COLO668 (cell line): ENCODE measurements at regions not wholly inside any gene's neighbourhood (a gene's known extent, or its start where the extent isn't known, plus 50 kb on each side); places are given as distances from the start of the nearest gene placed in this dataset.
"Not testable (repeated sequence)": the region's sequence is repeated elsewhere in the genome, so short reads cannot be mapped to it uniquely, and the experiment has no call there.

Experiments used
- DNase-seq: peaks from one replicate; lab custom pipeline; 2025; ENCODE audit not compliant: unreplicated experiment; lab: John Stamatoyannopoulos, UW

DNA sequence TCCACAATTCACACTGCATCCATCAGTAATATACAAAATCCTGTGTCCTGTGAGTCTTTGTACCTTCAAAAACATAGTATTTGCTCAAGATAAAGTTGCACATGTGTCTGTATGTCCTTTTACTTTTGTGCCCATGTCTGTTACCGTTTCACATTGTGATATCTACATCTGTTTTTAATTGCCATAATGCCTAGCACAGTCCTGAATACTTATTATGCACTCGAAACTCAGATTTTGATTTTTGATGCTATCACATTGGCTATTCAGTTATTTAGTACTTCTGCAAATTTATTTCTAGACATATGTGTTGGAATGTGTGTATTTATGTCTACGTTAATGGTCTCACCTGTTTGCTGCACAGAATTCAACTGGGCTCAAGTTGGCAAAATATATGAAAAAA lies 452.8 kb upstream of the ZEB2 start:
- no peak for DNase-seq

DNA sequence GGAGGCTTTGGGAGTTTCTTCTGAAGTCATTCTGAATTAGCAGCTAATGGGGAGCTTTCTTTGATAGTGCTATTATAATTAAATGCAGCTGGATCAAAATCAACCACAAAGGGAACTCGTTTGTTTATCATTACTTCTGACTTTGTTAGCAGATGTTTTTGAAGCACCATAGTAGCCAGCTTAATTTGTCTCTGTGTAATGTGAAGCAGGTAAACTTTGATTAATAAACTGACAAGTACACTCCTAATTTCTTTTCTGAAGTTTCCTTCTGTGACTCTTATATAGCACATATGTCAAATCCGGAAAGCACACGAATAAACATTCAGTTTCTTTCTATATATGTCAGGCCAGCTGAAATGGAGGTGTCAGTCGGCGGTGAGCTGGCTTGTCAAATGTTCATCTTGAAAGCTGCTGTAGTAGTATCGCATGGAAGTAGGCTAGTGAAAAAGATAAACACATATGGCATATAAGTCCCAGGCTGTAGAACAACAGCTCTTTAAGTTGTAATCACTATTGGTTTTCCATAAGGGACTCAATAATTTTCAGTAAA lies 451.9 kb upstream of the ZEB2 start:
- no peak for DNase-seq

DNA sequence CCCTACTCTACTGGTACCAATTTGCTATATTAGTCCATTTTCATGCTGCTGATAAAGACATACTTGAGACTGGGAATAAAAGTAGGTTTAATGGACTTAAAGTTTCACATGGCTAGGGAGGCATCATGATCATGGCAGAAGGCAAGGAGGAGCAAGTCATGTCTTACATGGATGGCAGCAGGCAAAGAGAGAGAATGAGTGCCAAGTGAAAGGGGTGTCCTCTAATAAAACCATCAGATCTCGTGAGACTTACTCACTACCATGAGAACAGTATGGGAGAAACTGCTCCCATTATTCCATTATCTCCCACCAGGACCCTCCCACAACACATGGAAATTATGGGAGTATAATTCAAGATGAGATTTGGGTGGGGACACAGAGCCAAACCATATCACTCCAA lies 450.5 kb upstream of the ZEB2 start:
- not testable (repeated sequence) for DNase-seq

DNA sequence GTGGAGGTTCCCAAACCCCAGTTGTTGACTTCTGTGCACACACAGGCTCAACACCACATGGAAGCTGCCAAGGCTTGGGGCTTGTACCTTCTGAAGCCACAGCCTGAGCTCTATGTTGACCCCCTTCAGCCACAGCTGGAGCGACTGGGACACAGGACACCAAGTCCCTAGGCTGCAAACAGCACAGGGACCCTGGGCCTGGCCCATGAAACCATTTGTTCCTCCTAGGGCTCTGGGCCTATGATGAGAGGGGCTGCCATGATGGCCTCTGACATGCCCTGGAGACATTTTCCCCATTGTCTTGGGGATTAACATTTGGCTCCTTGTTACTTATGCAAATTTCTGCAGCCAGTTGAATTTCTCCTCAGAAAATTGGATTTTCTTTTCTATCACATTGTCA lies 449.6 kb upstream of the ZEB2 start:
- not testable (repeated sequence) for DNase-seq

DNA sequence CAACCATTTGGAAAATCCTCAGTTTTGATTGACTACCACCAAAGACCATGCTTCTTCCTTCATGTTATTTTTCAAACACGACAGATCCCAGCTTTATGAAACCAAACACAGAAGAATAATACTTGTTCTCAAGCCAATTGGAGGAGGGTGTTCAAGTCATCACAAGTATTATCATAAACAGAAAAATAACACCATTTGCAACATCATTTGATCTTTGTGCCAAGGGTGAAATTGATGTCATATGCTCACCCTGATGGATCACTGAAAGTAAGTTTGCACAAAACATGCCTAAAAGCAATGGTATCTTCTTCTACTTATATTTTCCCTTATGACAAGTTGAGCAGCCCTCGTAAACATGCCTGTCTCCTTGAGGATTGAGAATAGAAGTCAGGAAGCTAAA lies 448.0 kb upstream of the ZEB2 start:
- no peak for DNase-seq

DNA sequence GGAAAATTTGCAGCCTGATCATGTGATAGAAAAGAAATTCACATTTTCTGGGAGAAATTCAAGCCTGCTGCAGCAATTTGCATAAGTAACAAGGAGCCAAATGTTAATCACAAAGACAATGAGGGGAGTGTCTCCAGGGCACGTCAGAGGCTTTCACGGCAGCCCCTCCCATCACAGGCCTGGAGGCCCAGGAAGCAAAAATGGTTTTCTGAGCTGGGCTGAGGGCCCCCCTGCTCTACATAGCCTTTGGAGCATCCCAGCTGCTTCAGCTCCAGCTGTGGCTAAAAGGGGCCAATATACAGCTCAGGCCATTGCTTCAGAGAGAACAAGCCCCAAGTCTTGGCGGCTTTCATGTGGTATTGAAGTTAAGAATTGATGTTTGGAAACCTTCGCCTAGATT lies 445.3 kb upstream of the ZEB2 start:
- DNase-seq, result no peak

DNA sequence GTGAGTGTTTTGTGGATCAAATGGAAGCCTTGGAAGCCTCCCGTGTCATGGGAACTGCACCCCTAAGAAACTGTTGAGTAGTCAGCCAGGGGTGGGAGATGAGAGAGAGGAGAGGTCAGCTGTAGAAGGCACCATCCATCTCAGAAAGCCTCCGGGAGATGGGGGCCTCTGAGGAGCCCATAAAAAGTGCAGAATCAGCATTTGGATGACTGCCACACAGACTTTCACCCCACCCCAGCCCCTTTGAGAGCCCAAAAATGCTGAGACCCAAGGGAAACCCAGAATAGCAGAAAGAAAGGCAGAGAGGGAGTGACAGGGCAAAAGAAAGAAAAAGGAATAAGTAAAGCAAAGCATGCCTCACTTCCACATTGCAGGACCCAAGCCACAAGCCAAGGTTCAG lies 443.1 kb upstream of the ZEB2 start:
- DNase-seq, result no peak

DNA sequence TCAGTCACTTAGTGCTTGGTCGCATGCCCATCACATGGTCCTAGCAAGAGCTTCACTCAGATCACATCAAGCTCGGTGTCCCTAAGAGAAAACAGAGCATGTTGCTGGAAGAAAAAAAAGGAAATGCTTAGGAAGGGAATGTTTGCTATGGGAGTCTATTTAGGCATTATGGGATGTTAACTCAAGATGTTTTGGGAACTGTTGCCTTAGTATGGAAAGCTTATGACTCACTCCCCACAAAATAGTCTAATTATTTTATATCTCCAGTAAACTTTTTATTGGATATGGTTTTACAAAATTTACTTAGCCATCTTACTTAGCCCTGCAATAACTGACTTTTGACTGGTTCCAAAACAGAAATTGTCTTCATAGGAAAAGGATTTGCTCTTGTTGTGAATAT lies 439.5 kb upstream of the ZEB2 start:
- no peak for DNase-seq

DNA sequence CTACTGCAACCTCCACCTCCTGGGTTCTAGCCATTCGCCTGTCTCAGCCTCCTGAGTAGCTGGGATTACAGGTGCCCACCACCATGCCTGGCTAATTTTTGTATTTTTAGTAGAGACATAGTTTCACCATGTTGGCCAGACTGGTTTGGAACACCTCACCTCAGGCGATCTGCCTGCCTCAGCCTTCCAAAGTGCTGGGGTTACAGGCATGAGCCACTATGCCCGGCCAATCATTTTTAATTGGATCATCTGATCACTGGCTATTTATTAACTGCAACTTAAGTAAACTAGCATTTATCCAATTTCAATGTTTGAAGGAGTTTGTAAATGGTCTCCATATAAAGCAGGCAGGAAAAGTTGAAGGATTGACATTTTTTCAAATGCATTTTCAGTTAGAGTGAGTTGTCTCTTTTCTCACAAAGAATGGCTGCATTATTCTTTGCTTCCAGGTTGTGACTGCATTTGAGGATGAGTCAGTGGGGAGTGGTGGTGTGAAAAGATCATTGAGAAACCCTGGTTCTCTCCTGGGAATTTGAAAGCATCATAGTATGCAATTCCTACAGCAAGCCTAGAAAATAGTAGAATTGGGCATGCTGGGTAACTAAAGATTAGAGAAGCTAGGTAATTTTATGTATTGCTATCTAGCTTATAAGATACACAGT lies 431.1 kb upstream of the ZEB2 start:
- no peak for DNase-seq

DNA sequence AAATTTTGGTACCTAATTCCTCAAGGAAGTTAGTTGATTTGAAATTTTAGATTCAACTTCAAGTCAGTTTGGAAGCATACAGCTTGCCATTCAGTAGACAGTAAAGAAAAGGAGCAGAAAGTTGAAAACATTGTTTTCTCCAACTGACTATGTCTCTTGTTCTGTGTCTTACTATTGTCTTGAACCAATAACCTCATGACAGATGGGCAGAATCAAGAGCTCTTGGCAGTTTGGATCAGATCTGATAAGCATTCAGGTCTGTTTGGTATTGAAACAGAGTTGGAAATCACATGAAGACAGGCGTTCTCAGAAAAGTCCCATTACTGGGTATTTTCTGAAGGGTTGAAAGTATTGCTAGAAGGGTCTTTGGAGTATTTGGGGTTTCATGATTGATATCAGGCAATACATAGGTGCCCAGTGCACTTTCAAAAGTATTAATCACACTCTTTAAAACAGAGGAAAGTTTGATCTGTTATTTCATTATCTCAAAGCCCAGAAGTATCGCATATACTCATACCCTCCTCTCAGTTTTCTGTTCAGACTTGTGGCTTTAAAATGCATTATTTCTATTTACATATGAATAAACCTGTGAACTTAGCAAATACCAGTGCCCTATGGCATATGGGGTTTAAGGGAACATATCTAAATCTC lies 428.4 kb upstream of the ZEB2 start:
- DNase-seq, result no peak

DNA sequence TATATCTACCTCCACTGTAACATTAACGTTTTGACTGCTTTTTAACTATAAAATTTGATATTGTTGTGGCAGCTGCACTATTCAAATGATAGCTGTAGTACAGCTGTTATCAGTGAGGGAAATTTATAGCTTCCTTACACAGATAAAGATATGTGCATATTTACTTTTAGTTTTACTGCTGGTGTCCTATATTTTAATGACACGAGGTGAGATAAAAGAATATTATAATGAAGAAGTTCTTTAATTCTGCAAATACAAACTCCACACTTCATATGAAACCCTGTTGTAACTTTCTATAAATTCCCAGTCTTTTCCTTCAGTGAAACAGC lies 427.8 kb upstream of the ZEB2 start:
- DNase-seq, result no peak

DNA sequence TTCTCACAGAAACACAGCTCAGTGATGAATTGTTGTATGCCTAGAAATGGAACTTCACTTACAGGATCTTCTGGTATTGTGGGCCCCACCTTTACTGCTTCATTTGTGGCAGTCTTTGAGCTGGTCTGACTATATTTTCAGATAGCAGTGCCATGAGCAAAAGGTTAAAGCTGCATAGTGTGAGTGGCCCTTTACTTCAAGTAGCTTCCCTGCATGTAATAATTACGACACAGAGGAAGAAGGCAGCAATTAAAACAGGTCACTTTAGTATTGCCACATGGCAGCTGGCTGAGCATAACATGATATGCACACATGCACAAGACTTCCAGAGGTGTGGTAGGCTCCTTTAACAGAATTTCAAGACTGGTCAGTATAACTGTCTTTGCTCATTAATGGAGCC lies 426.3 kb upstream of the ZEB2 start:
- DNase-seq, result no peak

DNA sequence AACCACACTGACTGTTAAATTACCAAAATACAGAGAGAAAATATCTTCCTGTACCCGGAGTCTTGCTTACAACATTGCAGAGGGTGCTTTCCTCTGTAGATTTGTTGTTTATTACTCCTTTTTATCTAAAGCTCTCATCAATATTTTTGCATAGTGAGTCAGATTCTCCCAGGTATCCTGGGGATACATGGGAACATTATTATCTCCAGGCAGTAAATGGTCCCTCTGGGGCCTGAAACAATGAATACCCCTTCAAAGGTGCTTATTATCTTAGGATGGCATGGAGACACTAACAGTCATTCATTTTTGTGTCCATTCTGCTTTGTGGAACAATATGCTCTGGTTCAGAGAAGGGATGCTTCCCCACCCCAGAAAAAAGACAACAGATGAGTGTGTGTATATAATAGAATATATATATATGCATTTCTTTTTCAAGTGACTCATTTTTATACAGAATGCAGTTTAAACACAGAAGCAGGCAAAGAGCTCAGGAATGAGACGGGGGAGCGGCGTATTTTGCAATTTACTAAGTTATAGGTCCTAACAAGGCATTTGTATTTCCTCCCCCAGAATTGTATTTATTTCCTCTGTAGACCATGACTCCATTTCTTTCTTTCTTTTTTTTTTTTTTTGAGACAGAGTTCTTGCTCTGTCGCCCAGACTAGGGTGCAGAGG lies 424.8 kb upstream of the ZEB2 start:
- no peak for DNase-seq

DNA sequence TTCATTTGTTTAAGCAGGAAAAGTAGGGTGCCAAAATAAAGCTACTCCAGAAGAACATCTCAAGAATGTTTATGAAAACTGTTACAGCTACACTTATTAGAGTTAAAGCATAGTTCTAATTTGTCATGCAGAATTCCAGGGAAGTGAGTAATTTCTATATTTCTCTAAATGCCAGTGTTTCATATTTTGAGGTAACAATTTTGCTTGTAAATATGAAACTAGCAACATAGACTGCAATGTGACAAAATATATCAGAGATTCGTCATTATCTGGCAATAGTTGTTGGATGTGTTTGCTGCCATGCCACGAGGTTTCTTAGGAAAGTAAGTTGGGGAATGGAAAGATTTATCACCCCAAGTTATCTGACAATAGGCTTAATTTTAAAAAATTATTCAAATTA lies 424.1 kb upstream of the ZEB2 start:
- no peak for DNase-seq

DNA sequence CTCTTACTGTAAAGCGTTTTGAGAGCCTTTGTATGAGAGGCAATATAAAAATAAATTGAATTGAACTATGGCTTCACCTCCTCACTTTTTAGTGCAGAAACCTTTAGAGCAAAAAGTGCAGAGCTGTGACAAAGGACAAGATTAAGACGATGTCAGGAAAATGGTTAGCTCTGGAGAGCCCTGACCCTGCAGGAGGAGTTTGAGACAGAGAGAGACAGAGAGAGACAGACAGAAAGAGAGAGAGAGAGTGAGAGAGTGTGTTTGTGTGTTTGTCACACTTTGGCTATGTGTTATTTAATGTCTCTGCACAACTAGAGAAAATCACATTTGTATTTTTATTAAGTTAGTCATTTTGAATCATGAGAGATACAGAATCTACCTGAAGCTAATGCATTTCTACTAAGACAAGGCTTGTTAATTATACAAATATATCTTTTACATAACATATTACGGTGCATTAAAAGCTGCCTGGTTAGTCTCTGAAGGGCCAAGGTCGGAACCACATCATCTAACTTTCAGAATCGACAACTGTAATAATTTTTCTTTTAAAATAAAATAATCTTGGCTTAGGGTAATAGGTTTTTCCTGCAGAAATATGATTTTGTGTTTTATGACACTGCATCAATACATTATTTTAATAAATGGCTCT lies 423.5 kb upstream of the ZEB2 start:
- DNase-seq, result no peak

DNA sequence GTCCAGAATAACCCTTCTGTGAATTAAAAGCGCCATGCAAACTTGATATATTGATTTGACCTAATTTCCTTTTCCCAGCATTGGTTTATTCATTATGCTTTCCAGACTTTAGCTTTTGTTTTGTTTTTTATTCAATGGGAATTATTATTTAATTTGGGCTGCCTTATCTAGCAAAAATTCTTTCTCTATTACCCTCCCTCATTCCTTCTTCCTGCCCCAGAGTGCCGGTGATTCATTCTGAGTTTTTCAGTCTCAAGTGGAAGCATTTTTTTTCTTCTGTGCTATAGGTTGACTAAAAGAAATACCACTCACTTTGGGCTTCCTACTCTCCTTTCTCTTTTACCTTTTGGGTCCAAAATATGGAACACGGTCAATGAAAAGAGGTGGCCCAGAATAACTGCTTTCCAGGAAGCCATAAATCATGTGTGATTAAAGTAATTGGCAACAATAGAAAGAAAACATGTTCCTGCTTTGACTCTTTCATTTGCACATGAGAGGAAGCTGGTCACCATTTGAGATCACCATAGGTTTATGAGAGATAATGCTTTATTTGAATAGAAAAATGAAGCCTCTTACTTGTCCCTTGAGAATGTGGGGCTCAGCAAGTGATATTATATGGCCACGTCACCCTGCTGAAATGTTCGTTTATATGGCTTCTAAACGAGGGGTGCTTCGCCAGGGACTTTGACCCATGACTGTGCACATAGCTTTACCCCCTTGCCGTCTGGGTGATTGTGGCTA lies 422.8 kb upstream of the ZEB2 start:
- DNase-seq, result peak; percentile 13

DNA sequence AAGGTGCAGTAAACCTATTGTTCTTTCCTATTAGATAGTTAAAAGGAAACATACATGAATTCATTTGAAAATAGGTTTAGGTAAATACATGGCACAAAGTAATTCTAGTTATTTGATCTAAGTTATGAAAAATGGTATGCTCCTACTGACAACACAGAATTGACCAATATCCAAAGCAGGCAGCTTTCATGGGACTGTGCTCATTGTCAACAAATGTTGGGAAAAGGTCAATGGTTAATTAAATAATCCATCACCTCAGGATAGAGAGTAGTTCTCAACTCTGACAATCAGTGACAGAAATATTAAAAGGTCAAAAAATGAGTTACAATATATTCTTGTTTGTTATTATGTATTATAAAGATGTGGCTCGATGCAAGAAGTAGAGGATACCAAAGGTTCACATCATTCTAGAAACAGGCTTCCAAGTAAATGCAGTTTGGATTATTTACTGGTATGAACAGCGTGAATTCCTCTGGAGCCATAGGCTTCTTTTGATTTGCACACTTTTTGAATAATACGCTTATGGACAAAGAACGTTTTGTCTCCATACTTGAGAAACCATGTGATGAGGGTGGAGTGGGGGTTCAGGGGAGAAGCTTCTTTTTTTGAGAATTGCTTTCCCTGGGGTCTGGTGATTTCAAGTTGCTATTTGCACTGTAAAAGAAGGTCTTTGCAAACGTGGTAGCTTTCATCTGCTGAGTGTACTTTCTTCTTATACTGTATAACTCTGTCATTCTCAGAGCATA lies 422.0 kb upstream of the ZEB2 start:
- no peak for DNase-seq

DNA sequence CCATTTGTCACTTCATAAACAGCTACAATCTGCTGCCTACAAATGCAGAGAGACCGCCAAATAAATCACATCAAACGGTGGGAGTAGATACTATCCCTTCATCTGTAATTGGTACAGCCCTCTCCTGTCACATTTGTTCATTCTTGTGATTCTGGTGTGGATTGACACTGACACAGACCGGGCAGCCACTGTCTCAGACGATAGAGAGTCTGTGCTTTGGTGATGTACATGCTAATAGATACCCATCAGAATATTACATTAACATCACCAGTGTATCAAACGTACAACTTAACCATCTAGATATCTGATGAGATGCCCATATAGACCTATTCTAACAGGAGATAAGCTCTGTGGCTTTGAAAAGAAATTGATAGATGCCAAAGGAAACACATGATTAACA lies 419.7 kb upstream of the ZEB2 start:
- DNase-seq, result no peak

DNA sequence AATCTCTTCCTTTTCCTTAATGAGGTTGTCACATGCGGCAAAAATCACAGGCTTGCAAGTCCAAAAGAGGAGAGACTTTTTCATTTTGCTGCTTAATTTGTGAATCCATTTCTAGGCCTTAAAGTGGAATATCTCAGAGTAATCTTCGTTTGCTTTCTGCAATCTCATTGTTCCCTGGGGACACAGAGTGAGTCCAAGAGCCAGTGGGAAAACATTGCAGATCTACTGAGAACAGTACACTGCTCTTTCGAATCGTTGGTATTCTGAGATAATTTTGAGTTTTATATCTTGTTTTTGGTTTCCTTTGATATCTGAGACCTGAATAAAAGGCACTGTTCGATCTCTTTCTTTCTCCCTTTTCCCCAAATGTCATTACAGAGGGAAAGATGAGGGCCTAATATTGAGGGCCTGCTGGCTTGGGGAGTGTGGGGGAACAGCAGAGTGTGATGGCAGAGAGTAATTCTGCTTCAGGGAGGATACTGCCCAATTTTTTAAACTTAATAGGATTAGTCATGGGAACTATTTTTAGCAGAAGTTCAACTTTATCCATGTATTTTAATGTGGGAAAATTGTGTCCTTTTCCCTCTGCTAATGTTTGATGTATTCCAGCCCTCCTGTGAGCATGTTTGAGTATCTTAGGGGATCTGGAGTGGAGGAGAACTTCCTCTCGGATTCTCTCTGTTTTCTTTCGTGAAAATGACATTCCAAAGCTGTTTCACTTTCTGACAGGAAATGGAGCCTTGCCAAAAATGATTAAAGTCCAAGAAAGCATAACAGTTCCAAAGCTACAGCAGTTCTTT lies 418.2 kb upstream of the ZEB2 start:
- DNase-seq, result no peak

DNA sequence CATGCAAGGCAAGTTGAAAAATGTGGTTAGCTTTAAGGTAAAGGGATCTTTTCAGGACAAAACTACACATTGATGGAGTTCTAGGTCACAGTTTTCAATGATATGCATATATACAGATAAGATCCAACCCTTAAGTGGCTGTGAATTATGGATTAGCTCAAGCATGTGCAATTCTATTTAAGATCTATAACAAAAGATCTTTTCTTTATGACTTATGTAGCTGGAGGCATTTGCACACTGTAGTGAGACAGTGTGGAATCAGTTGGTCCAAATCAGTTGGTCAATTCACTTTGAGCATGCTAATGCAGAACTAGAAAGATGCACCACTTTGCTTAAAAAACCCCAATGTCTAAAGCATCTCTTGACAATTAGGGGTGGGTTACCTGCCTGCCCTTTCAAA lies 417.1 kb upstream of the ZEB2 start:
- no peak for DNase-seq
